KG1 (cell line): ENCODE measurements at regions not wholly inside any gene's neighbourhood (a gene's known extent, or its start where the extent isn't known, plus 50 kb on each side); places are given as distances from the start of the nearest gene placed in this dataset.
A peak's percentile ranks its signal among the peaks of the same experiment; 100 is the strongest.
"Not testable (repeated sequence)": the region's sequence is repeated elsewhere in the genome, so short reads cannot be mapped to it uniquely, and the experiment has no call there.

Experiments
- DNase-seq: peaks from one replicate; lab custom pipeline; 2025; lab: John Stamatoyannopoulos, UW

- DNase-seq, result no peak
Measured at GRCh38 chr1:196160066-196160795, 448.0 kb downstream of the KCNT2 start.

DNA sequence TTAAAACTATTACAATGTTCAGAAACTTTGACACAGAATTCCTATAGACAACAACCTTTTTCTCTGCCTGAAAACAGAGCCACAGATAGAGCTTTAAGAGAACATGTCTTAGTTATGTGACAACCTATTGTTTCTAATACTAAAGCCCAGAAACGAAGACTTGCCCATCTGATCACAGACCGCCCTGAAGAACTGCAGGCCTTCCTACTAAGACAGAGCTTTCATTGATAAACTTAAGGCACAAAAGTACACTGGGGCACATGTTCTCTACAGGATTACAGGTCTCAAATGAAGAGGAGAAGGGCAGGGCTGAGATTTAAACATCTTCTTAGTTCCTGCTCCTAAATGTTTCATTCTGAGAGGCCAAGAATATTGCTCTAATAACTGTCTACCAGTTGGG is 452.7 kb downstream of the KCNT2 start:
- no peak for DNase-seq

- DNase-seq, result no peak
Measured at GRCh38 chr1:196152975-196153374, 455.3 kb downstream of the KCNT2 start.

GRCh38 chr1:196152086-196152485 is 456.2 kb downstream of the KCNT2 start:
- no peak for DNase-seq

DNA sequence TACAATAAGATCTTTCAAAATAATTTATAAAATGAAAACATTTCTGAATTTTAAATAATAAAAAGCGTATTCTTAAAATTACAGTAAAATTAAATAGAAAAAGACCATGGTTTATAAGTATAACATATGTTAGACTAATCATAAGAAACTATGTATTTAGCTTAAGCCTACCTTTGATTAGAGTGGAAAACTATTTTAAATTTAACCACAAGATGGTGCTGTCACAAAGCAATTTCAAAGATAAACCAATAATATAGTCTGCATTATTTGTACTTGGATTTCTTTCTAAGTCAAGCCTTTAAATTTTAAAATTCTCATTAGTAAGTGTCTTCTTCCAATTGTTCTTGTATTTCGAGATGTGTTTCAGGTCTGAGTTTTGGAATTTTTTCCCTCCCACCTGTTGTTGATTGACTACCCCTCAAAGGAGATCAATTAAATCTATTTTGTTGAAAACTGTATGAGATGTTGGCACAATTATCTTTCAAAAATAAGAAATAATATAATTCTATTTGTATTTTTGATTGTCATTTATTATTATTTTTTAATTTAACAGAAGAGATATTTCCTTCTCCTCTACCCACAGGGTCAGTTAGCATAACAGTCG is 459.8 kb downstream of the KCNT2 start:
- peak; percentile 43 for DNase-seq

GRCh38 chr1:196147530-196147929 is 460.7 kb downstream of the KCNT2 start:
- no peak for DNase-seq

GRCh38 chr1:196145151-196145550 is 463.1 kb downstream of the KCNT2 start:
- DNase-seq, result not testable (repeated sequence)

GRCh38 chr1:196144588-196144987 is 463.7 kb downstream of the KCNT2 start:
- no peak for DNase-seq

- no peak for DNase-seq
Measured at GRCh38 chr1:196143602-196144342, 464.5 kb downstream of the KCNT2 start.

GRCh38 chr1:196142111-196142640 is 466.1 kb downstream of the KCNT2 start:
- no peak for DNase-seq

DNA sequence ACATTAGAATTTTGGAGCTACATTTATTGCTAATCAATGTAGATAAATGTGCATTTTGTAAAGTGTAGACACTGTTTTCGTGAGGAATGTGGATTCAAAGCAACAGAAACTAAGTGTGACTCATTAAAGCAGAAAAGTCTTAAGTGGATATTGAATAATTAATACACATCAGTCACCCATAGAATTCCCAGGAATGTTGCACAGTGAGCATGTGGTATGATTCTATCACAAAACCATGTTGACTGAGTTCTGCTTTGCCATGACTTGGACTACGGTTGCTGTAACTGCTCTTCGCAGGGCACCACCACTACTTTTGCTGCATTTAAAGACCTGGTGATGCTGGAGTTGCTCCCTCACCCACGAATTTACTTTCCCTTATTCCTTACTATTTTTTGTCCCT is 471.8 kb downstream of the KCNT2 start:
- DNase-seq, result no peak

DNA sequence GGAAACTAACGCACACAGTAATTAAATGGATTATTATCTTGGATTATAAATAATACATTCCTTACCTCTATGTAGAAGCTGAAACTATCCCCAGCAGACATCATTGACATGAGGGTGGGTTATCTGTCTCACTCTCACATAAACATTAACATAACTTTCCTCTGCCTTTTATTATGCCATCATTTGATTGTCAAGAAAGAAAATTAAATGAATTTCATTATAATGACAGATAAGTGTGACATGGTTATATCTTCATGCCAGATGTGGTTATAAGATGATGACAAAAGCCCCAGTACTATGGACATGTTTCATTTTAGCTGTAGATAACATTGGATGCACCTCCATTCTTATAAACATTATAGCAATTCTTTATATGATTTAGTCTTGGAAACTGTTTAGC is 476.5 kb downstream of the KCNT2 start:
- no peak for DNase-seq

GRCh38 chr1:196128835-196129234 is 479.4 kb downstream of the KCNT2 start:
- no peak for DNase-seq

- DNase-seq, result no peak
Measured at GRCh38 chr1:196121181-196121580, 487.1 kb downstream of the KCNT2 start.

GRCh38 chr1:196115646-196116045 is 492.6 kb downstream of the KCNT2 start:
- no peak for DNase-seq

GRCh38 chr1:196114193-196114592 is 494.0 kb downstream of the KCNT2 start:
- DNase-seq, result no peak

DNA sequence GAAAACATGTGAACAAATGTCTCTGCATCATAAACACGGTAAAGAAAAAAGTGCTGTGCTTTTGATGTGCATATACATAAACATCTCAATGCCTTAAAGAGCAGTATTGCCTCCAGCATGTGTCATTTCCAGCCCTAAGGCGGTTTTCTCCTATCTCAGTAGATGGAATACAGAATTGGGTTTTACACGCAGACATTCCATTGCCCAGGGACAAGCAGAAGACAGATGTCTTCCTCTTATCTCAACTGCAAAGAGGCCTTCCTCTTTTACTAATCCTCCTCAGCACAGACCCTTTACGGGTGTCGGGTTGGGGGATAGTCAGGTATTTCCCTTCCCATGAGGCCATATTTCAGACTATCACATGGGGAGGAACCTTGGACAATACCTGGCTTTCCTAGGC is 499.2 kb downstream of the KCNT2 start:
- DNase-seq, result not testable (repeated sequence)

DNA sequence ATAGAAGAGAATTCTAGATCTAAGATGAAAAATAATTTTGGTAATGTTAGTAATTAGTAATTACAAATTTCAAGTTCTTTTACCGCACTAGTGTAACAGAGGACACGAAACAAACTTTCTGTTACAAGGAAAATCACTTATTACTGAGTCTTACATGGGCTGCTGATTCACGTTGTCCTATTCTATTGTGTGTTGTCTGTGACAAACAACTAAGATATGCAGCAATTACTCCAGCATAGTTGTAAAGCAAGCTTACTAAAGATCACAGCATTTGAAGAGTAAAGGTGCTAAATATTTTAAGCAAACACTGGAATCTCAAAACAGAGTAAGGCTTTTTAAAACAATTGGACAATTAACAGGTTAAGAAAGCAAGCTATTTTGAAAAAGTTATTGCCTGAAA is 502.3 kb downstream of the KCNT2 start:
- DNase-seq, result no peak

DNA sequence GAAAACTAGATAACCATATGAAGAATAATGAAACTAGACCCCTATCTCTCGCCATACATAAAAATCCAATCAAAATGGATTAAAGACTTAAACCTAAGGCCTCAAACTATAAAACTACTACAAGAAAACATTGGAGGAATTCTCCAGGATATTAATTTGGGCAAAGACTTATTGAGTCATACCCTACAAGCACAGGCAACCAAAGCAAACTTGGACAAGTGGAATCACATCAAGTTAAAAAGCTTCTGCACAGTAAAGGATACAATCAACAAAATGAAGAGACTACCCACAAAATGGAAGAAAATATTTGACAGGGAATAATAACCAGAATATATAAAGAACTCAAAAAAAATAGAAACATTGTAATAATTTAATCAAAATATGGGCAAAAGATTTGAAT is 505.4 kb downstream of the KCNT2 start:
- DNase-seq, result no peak

GRCh38 chr1:196098000-196098399 is 510.2 kb downstream of the KCNT2 start:
- no peak for DNase-seq

- no peak for DNase-seq
Measured at GRCh38 chr1:196094821-196095220, 513.4 kb downstream of the KCNT2 start.

GRCh38 chr1:196091397-196092135 is 516.7 kb downstream of the KCNT2 start:
- peak; percentile 4 for DNase-seq
